ENCODE measurements at regions not wholly inside any gene's neighbourhood (a gene's known extent, or its start where the extent isn't known, plus 50 kb on each side); places are given as distances from the start of the nearest gene placed in this dataset.

DNA sequence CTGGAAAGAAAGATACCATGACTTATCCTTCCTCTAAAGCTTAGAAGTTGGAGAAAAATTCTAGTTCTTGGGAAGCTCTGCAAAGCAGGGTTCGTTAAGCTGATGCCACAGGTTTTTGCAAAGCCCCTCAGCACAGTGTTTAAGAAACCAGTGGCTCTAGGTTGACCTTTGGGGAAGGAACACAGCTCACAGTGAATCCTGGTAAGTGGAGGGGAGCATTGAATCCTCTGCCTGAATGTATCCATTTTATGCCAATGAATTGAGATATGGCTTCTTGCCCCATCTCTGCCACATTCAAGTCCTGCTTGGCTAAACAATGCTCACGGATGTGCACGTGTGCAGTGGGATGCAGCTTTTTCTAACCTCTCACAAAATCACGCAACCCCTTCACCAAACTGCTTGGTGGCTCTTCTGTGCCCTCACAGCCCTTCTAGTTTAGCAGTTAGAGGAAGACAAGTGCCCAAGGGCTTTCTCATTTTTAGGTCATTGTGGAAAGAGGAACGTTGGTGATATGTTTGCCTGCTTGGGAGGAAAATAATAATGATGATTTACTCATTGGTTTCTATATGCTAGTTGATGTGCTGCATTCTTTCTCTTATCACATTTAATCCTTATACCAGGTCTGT lies 111.3 kb downstream of the DAD1 start:
- DNase-seq (ENCODE audit: low spot score) = no peak

GRCh38 chr14:22476887-22477286 lies 112.1 kb downstream of the DAD1 start:
- DNase-seq (ENCODE audit: low spot score) = no peak

- no peak for DNase-seq (ENCODE audit: low spot score)
Measured at GRCh38 chr14:22476005-22476751, 112.8 kb downstream of the DAD1 start.

DNA sequence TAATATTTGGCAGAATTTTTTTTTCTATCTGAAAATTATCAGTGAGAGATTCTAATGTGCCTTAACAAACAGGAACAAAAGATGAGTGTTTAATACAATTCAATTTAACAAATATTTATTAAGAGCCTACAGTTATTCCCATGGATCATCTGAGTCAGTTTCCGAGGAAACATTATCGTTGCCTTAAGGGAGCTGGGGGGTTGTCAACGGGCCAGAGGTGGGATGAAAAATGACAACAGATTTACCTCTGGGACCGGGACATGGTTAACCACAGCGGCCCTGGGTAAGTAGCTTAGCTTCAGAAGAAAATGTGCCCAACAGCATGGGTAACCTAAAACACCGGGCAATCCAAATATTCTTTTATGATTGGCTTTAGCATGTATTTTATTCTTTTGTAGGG lies 113.6 kb downstream of the DAD1 start:
- no peak for DNase-seq (ENCODE audit: low spot score)

- DNase-seq (ENCODE audit: low spot score) = no peak
Measured at GRCh38 chr14:22474730-22475351, 114.2 kb downstream of the DAD1 start.

DNA sequence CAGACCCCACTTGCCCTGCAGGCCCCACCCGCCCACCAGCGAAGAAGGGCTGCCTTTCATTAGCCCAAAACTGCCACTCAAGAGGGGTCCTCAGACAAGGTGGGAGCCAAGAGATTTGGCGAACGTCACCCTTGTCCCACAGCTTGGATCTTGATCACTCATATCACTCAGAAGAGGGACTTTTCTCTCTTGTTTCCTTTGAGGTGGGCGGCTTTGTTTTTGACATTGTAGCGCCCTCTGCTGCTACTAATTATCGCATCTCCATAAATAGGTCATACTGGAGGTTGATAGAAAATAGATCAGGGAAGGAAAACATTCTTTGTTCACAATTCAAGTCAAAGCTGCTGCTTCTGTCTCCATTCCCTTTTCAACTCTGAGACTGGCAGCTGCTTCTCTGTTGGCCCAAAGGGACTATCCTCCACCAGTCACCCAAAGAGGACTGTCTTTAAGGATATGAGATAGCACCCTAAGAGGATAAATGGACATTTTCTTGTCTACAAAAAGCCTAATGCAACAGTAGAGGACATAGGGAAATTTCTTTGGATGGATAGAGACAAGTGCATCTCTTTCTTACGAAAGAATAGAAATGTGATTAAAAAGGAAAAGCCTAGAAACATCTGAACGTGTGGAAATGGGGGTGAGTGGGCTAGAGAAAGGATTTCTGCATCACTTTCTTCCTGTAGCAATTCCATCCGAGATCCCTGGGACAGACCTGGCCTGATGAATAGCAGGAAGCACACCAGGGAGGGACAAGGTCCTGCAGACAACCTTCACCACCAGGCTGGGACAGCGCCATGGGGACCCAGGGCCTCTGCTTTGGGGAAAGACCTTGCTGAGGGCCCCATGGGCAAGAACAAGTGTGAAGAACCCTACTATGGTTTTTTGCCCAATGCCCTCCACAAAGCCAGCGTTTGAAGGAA lies 115.8 kb downstream of the DAD1 start:
- peak; percentile 27 for DNase-seq (ENCODE audit: low spot score)

DNA sequence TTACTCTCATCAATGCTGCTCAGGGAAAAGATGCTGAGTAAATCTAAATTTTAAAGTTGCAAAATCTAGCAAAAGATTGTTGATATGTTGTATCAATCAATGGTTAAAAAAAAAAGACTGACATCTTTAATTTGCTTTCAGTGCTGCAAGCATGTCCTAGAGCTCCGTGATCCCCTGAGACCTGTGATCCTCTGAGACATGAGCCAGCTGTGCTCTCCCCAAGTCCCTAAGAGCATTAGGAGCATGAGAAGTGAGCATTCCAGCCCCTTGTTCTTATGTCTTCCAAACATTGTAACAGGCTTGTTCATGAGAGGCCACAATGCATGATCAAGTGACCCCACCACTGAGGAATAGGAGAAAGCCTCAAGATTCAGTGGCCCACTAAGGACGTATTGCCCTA lies 116.6 kb downstream of the DAD1 start:
- no peak for DNase-seq (ENCODE audit: low spot score)

- DNase-seq (ENCODE audit: low spot score) = no peak
Measured at GRCh38 chr14:22471545-22472121, 117.4 kb downstream of the DAD1 start.

GRCh38 chr14:22469538-22470303 lies 119.3 kb downstream of the DAD1 start:
- DNase-seq (ENCODE audit: low spot score) = no peak

DNA sequence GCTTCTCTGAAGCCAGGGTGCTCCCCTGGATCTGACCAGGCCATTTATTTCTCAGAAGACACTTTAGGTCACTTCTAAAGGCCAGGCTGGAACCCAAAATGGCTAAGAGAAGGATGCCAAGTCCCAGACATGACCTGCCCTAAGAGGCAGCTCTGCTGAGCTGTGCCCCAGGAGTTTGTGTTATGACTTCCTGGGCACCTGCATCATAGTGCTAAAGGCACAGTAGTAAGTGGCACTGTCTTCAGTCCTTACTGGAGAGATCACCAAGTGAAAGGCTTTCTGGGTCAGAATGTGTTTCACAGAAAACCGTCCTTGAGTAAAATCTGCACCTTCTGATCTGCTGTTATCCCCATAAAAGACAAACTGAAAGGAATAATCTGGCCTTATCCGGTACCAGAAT lies 120.2 kb downstream of the DAD1 start:
- DNase-seq (ENCODE audit: low spot score) = no peak

GRCh38 chr14:22466491-22466890 lies 122.5 kb downstream of the DAD1 start:
- no peak for DNase-seq (ENCODE audit: low spot score)

GRCh38 chr14:22465201-22465840 lies 123.7 kb downstream of the DAD1 start:
- DNase-seq (ENCODE audit: low spot score) = no peak

- DNase-seq (ENCODE audit: low spot score) = no peak
Measured at GRCh38 chr14:22464422-22465142, 124.4 kb downstream of the DAD1 start.

DNA sequence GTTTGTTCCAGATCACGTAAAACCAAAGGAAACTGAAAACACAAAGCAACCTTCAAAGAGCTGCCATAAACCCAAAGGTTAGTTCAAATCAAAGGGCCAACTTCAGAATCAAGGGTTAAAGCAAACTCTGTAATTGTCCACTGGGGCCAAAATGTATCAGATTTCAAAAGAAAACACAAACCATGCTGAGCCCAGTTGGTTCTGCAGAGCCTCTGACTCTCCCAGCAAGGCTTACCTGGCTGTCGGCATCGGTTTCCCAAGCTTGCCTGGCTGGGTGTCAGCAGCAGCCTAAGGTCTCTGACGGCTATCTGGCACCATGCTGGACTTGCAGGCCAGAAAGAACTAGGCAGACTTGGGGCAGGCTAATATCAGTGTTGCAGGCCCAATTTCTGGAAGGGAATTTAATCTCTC lies 125.3 kb downstream of the DAD1 start:
- DNase-seq (ENCODE audit: low spot score) = no peak

GRCh38 chr14:22462923-22463322 lies 126.1 kb downstream of the DAD1 start:
- no peak for DNase-seq (ENCODE audit: low spot score)

GRCh38 chr14:22460461-22461195 lies 128.4 kb downstream of the DAD1 start:
- peak; percentile 5 for DNase-seq (ENCODE audit: low spot score)

DNA sequence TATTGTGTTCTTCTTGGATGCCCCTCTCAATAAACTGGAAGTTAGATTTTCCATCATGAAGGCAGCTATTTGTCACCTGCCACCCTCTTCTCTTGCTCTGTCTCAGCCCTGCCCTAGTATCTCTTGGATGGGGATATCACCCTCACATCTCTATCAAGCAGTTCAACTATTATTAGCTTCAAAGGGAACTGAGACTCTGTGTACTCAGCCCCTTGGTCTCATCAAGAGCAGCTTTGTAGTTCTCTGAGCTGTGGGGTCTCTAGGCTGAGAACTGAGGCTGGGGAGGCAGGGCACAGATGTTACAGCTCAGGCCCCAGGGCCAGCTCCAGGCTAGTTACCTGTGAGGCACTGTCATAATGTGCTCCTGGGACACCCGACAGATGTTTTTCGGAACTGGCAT lies 130.3 kb downstream of the DAD1 start:
- DNase-seq (ENCODE audit: low spot score) = no peak

GRCh38 chr14:22456998-22457594 lies 131.9 kb downstream of the DAD1 start:
- DNase-seq (ENCODE audit: low spot score) = no peak

GRCh38 chr14:22456421-22456820 lies 132.6 kb downstream of the DAD1 start:
- no peak for DNase-seq (ENCODE audit: low spot score)
